IPS-NIHi7 (cell line): ENCODE measurements at regions not wholly inside any gene's neighbourhood (a gene's known extent, or its start where the extent isn't known, plus 50 kb on each side); places are given as distances from the start of the nearest gene placed in this dataset.
A peak's percentile ranks its signal among the peaks of the same experiment; 100 is the strongest.

ENCODE experiments used
- DNase-seq: peaks from one replicate; pipeline ENCODE4 v3.0.0; 2012; ENCODE audit warnings: mixed read lengths; ENCODE audit errors: extremely low spot score

- DNase-seq: no peak
Measured at GRCh38 chr3:21357241-21357640, 393.8 kb downstream of the ZNF385D start.

GRCh38 chr3:21356402-21356801 is 394.6 kb downstream of the ZNF385D start:
- no peak for DNase-seq

GRCh38 chr3:21345382-21345976 is 405.5 kb downstream of the ZNF385D start:
- DNase-seq: no peak

GRCh38 chr3:21331857-21332256 is 419.2 kb downstream of the ZNF385D start:
- DNase-seq: no peak

GRCh38 chr3:21331321-21331720 is 419.7 kb downstream of the ZNF385D start:
- DNase-seq: no peak

GRCh38 chr3:21330293-21330692 is 420.7 kb downstream of the ZNF385D start:
- no peak for DNase-seq

GRCh38 chr3:21328711-21329390 is 422.2 kb downstream of the ZNF385D start:
- no peak for DNase-seq

GRCh38 chr3:21326704-21327475 is 424.1 kb downstream of the ZNF385D start:
- DNase-seq: no peak

- DNase-seq: no peak
Measured at GRCh38 chr3:21314688-21315087, 436.3 kb downstream of the ZNF385D start.

- no peak for DNase-seq
Measured at GRCh38 chr3:21310891-21311290, 440.1 kb downstream of the ZNF385D start.

GRCh38 chr3:21310161-21310560 is 440.8 kb downstream of the ZNF385D start:
- DNase-seq: no peak

- no peak for DNase-seq
Measured at GRCh38 chr3:21297304-21297703, 453.7 kb downstream of the ZNF385D start.

GRCh38 chr3:21294768-21295167 is 456.2 kb downstream of the ZNF385D start:
- DNase-seq: no peak

- DNase-seq: no peak
Measured at GRCh38 chr3:21292971-21293370, 458.0 kb downstream of the ZNF385D start.

GRCh38 chr3:21290557-21290956 is 460.5 kb downstream of the ZNF385D start:
- DNase-seq: no peak

- no peak for DNase-seq
Measured at GRCh38 chr3:21274079-21274571, 476.9 kb downstream of the ZNF385D start.

- no peak for DNase-seq
Measured at GRCh38 chr3:21273259-21274025, 477.6 kb downstream of the ZNF385D start.

- DNase-seq: no peak
Measured at GRCh38 chr3:21271606-21272016, 479.4 kb downstream of the ZNF385D start.

GRCh38 chr3:21269882-21270281 is 481.1 kb downstream of the ZNF385D start:
- DNase-seq: no peak

- DNase-seq: no peak
Measured at GRCh38 chr3:21260507-21260906, 490.5 kb downstream of the ZNF385D start.

- DNase-seq: peak; percentile 13
Measured at GRCh38 chr3:21259896-21260295, 491.1 kb downstream of the ZNF385D start.

- DNase-seq: no peak
Measured at GRCh38 chr3:21256932-21257331, 494.1 kb downstream of the ZNF385D start.
